ENCODE measurements at regions not wholly inside any gene's neighbourhood (a gene's known extent, or its start where the extent isn't known, plus 50 kb on each side); places are given as distances from the start of the nearest gene placed in this dataset.

- Histone ChIP-seq H3K27ac (no peak overlapping the region), H3K4me3 (no peak overlapping the region), H3K4me1 (no peaks in the 10 kb centered on the region), H3K36me3 (no peaks in the 10 kb centered on the region), H3K9me3 (no peaks in the 10 kb centered on the region), H3K27me3 (no peaks in the 10 kb centered on the region)
- DNase-seq (ENCODE audit: low spot score in 2 of 2) = no peak
- 50 to 60% methylated on average over 10 of the region's 10 CpGs for WGBS, 2 donors
- TF ChIP-seq POLR2A (IDR thresholded peaks at IDR 0.05) (no peak), CTCF (IDR thresholded peaks at IDR 0.05) (no peak), EP300 (IDR thresholded peaks at IDR 0.05) (no peak)
Measured at GRCh38 chr15:93165734-93166470, 76.9 kb upstream of the RGMA start.

DNA sequence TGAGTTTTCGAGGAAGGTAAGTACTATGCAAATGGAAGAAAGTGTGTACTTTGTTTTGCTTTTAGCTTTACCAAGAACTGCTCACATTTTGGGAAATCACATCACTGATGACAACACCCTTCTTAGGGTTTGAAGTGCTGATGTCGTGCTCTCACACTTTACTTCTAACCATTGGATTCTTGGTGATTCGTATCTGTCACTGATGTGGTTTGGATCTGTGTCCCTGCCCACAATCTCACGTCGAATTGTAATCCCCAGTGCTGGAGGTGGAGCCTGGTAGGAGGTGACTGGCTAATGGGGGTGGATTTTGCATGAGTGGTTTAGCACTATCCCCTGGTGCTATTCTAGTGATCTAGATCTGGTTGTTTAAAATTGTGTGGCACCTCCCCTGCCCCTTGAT lies 75.4 kb upstream of the RGMA start:
- WGBS, 2 donors = 67 to 81% methylated on average over 5 of the region's 5 CpGs
- no peak overlapping the region for H3K27ac ChIP-seq
- H3K36me3 ChIP-seq = no peaks in the 10 kb centered on the region
- DNase-seq (ENCODE audit: low spot score in 2 of 2) = no peak
- no peaks in the 10 kb centered on the region for H3K27me3 ChIP-seq
- H3K9me3 ChIP-seq = no peaks in the 10 kb centered on the region
- H3K4me1 ChIP-seq = no peaks in the 10 kb centered on the region
- no peak overlapping the region for H3K4me3 ChIP-seq
- TF ChIP-seq CTCF (IDR thresholded peaks at IDR 0.05) = no peak
- TF ChIP-seq EP300 (IDR thresholded peaks at IDR 0.05) = no peak
- no peak for TF ChIP-seq POLR2A (IDR thresholded peaks at IDR 0.05)

GRCh38 chr15:93162560-93162959 lies 73.5 kb upstream of the RGMA start:
- 79 to 92% methylated on average over 5 of the region's 5 CpGs for WGBS, 2 donors
- Histone ChIP-seq H3K27me3 (no peaks in the 10 kb centered on the region), H3K9me3 (no peaks in the 10 kb centered on the region), H3K27ac (no peak overlapping the region), H3K4me3 (no peak overlapping the region), H3K36me3 (no peaks in the 10 kb centered on the region), H3K4me1 (no peaks in the 10 kb centered on the region)
- TF ChIP-seq POLR2A (IDR thresholded peaks at IDR 0.05) (no peak), EP300 (IDR thresholded peaks at IDR 0.05) (no peak), CTCF (IDR thresholded peaks at IDR 0.05) (no peak)
- no peak for DNase-seq (ENCODE audit: low spot score in 2 of 2)

DNA sequence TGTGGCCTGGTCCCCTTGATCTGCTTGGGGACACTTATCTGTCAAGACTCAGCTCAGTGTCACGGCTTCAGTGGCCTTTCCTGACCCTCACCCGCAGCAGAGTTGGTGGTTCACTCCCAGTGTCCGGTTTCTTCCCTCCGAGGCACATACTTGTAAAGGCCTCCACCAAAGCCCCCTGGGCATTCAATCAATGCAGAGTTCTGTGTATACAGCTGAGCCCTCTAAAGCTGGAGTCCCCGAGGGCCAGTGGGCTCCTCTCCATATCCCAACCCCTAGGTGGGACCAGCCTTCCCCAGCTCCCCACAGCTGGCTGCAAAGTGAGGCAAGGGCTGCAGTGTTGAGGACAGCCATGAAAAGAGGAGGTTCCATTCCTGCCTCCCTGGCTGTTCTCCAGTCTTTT lies 70.9 kb upstream of the RGMA start:
- TF ChIP-seq CTCF (IDR thresholded peaks at IDR 0.05) (no peak), EP300 (IDR thresholded peaks at IDR 0.05) (no peak), POLR2A (IDR thresholded peaks at IDR 0.05) (no peak)
- WGBS, 2 donors = 39 to 50% methylated on average over 4 to 5 of the region's 5 CpGs
- Histone ChIP-seq H3K27me3 (no peaks in the 10 kb centered on the region), H3K9me3 (peaks cover 0 to 18% (median 0%) of the 10 kb centered on the region in 4 donors), H3K4me3 (no peak overlapping the region), H3K36me3 (no peaks in the 10 kb centered on the region), H3K27ac (no peak overlapping the region), H3K4me1 (peaks cover 0 to 2% (median 0%) of the 10 kb centered on the region in 4 donors)
- no peak for DNase-seq (ENCODE audit: low spot score in 2 of 2)

DNA sequence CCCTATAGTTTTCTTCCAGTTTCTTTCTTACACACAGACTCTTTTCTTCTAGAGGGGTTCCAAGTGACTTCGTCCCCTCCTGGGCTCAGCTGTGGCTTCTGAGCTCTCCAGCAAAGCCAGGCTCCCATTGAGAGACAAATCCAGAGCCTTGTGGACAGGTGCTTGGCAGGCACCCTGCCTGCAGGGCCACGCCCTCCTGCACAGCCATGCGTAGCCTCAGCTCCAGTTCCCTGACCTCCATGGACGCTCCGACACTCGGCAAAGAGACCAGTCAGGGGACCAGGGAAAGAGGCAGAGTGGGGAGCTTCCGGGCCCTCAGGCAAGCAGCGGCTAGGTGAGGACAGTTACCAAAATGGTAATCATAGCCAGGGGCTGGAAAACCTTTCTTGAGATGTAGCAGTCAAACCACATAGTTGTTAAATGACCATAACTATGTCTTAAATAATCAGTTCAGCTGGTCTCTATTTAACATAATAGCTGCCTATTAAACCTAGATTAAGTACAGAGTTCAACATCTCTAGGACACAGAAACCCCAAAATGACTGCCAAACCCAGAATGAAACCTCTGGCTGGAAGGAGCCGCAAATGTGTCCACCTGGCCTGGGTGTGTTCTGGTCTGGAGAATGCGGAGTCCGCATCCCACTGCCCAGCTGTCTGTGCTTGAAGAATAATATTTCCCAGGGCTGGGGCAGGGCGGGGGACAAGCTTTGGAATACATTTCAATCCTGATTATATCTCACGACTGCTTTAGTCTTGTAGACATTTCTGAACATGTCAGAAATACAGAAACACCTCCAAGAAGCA lies 69.3 kb upstream of the RGMA start:
- TF ChIP-seq CTCF (IDR thresholded peaks at IDR 0.05) (no peak), EP300 (IDR thresholded peaks at IDR 0.05) (no peak), POLR2A (IDR thresholded peaks at IDR 0.05) (no peak)
- 84 to 85% methylated on average over 13 of the region's 13 CpGs for whole genome bisulfite sequencing, 2 donors
- H3K4me1 ChIP-seq = peaks cover 0 to 17% (median 0%) of the 10 kb centered on the region in 4 donors
- H3K27me3 ChIP-seq = no peaks in the 10 kb centered on the region
- H3K4me3 ChIP-seq = no peak overlapping the region
- DNase-seq (ENCODE audit: low spot score in 2 of 2) = no peak
- H3K9me3 ChIP-seq = peaks cover 0 to 19% (median 0%) of the 10 kb centered on the region in 4 donors
- no peak overlapping the region for H3K27ac ChIP-seq
- H3K36me3 ChIP-seq = no peaks in the 10 kb centered on the region

All from tibial nerve (tissue), 4 donors.